ENCODE measurements at regions not wholly inside any gene's neighbourhood (a gene's known extent, or its start where the extent isn't known, plus 50 kb on each side); places are given as distances from the start of the nearest gene placed in this dataset.

- TF ChIP-seq CTCF (conservative IDR thresholded peaks at IDR 0.05; ENCODE audit: low read depth, low read length) (no peak), CEBPB (IDR thresholded peaks at IDR 0.05; ENCODE audit: low read depth, low read length) (no peak), RAD21 (IDR thresholded peaks at IDR 0.05; ENCODE audit: low read length) (no peak), CHD1 (IDR thresholded peaks at IDR 0.05; ENCODE audit: low read depth, low read length) (no peak), MAFK (IDR thresholded peaks at IDR 0.05; ENCODE audit: low read depth, low read length) (no peak), POLR2A (IDR thresholded peaks at IDR 0.05; ENCODE audit: low read depth, low read length) (no peak), RCOR1 (IDR thresholded peaks at IDR 0.05; ENCODE audit: insufficient replicate concordance, low read length) (no peak), MXI1 (IDR thresholded peaks at IDR 0.05; ENCODE audit: borderline replicate concordance, low read depth, low read length) (no peak), MAZ (IDR thresholded peaks at IDR 0.05; ENCODE audit: borderline replicate concordance, low read depth, low read length) (no peak), RFX5 (IDR thresholded peaks at IDR 0.05; ENCODE audit: low read depth, low read length) (no peak), SMC3 (IDR thresholded peaks at IDR 0.05; ENCODE audit: low read depth, low read length) (no peak)
- TF ChIP-seq, protein P1, sequence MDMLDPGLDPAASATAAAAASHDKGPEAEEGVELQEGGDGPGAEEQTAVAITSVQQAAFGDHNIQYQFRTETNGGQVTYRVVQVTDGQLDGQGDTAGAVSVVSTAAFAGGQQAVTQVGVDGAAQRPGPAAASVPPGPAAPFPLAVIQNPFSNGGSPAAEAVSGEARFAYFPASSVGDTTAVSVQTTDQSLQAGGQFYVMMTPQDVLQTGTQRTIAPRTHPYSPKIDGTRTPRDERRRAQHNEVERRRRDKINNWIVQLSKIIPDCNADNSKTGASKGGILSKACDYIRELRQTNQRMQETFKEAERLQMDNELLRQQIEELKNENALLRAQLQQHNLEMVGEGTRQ (IDR thresholded peaks at IDR 0.05; ENCODE audit: low read depth, low read length) = no peak
These were observed 262.9 kb downstream of the ZIC1 start for GRCh38 chr3:147672035-147672434.

All from IMR-90 (cell line).